GM21529 (cell line): ENCODE measurements at regions not wholly inside any gene's neighbourhood (a gene's known extent, or its start where the extent isn't known, plus 50 kb on each side); places are given as distances from the start of the nearest gene placed in this dataset.

Experiments used
- ATAC-seq: cut with Tn5 transposase; IDR thresholded peaks from one replicate; pipeline ENCODE4 v1.9.1; 2021; ENCODE audit not compliant: unreplicated experiment

DNA sequence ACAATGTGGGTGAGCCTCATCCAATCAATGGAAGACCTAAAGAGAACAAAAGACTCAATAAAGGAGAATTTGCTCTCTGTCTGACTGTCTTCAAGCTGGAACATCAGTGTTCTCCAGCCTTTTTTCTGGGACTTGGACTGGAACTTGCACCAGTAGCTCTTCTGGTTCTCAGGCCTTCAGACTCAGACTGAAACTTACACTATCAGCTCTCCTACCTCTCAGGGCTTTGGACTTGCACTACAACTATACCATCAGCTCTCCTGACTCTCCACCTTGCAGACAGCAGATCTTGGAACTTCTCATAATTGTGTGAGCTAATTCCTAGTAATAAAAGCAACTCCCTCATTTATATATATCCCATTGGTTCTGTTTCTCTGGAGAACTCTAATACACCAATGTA, 185.9 kb downstream of the SMIM20 start:
- no peak for ATAC-seq

DNA sequence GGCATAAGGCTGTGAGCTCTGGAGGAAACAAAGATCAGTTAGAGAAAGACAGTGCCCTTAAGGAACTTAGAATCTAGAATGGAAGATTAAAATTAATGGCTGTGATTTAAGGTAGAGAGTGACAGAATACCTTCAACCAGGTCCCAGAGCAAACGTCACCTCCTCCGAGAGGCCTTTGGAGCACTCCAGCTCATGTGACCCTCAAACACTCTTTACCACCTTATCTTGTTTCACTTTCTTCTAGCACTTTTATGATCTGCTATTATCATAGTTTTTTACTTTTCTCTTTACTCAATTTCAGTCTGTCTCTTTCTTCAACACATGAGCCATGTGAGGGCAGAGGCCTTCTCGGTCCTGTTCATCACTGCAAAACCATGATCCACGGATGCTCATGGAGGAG, 187.0 kb downstream of the SMIM20 start:
- no peak for ATAC-seq

DNA sequence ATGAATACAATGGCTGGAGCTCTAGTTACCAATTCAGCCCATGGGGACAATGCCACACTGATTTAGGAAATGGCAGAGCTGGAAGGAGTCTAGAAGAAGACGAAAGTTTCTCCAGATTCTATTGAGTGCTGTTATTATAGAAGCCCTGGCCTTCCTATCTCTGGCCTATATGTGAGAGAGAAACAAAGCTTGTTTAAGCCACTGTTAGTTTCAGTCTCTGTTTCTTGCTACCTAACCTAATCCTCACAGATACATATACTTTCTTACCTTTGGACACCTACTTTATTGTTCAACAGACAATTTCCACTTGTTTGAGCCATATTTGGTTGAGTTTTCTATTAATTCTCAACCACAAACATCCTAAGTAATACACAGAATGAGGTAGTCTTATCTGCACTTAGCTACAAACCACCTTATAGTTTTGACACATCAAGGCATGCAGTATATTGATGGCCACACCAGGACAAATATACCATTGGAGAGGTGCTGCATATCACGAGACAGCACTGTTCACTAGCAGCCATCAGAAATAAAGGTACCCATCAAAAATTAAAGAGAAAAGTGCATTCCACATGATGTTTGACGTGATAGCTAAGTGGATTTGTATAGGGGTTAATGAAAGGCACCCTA, 190.2 kb downstream of the SMIM20 start:
- ATAC-seq: peak; percentile 86

- ATAC-seq: no peak
Observed at GRCh38 chr4:26105337-26105736, 191.3 kb downstream of the SMIM20 start.

- ATAC-seq: no peak
Observed at GRCh38 chr4:26105815-26106699, 192.0 kb downstream of the SMIM20 start.

DNA sequence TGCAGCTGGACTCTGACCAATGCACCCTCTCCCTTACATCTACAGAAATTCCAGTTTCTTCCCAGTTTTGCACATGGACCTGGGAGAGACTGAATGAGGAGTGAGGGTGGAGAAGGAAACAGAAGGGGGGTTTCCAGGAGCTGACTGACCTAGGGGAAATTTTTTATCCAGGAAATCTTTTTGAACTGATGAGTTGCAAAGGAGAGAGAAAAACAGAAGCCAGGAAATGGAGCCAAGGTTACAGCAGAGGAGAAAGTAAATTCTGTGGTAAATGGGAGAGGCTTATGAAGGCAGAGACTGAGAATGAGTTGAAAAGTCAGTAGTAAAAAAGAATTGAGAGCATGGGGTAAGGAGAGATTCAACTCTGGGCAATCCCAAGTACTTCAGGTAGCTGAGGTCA, 192.8 kb downstream of the SMIM20 start:
- no peak for ATAC-seq

DNA sequence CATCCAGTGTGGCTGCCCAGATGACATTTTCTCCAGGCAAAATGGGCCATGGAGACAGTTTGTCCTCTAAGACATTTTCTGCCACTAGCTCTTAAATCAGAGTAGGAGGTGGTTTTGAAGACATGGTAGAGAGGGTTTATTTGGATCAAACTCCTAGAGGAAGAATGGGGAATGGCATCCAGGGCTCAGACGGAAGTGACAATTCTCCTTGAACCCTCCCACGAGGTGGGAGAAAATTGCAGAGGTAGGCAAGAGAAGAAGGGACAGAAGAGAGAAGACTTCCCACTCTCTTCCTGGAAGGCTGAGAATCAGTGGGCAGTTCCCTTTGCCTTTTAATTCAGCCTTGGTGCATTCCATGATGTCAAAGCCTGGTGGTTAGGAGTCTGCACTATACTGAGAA, 194.0 kb downstream of the SMIM20 start:
- no peak for ATAC-seq

DNA sequence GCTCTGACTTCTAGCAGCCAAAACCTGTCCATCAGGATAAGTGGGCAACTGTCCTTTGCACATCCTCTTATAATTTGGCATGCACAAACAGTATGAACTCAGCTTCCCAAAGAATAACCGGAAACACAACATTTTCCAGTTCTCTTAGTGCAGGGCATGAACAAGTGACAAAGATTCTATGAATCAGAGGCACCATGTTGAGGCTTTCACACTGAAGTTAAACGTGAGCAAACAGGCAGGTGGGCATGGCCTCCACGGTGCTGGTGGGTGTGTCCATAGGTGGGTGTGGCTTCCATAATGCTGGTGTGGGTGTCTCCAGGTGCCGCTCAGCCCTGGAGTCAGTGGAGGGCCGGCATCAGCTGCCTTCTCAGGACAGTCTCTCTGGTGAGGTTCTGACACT, 196.5 kb downstream of the SMIM20 start:
- no peak for ATAC-seq

GRCh38 chr4:26113339-26113940, 199.4 kb downstream of the SMIM20 start:
- no peak for ATAC-seq

DNA sequence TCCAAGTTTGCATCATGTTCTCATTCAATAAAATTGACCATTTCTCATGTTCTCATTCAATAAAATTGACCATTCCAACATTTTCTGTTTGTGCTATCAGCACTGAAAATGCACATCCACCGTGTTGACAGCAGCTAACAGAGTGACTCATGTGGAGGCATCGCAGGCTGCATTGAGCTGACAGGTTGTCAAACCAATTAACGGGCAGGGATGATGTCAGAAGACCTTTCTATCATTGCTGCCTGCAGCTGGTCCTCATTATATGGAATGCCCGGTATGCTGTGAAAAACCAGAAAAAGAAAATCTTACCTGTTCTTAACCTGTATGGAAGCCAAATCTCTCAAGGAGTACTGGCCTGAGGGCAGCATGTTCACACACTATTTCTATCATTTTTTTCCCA, 202.0 kb downstream of the SMIM20 start:
- ATAC-seq: no peak

DNA sequence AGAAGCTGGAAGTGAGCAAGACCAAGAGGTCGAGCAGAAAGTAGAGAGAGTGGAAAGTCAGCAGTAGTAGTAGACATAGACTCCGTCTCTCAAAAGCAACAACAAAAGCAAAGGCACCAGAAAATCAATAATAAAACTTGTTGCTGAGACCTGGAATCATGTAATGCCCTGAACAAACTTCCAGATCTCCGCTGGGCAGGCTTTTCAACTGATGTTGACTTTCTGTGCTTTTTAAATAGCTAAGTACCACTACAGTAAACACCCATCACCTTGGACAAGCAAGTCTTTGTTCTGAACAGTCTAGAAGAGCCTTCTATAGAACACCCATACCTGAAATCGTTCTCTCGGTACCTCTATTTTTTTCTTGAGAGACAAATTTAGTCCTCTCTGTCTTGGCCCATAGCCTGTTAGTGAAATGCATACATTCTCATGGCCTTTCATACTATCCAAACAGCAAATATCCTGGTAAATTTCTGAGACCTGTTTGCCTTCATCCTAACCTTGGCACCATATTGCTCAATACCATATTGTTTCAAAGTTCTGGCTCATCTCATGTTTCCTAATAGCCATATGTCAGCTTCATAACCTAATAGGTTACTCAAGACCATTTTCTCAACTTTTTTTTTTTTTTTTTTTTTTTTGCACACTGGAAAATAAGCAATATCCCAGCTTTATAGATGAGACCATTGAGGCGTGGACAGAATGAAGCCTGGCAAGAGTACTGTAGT, 200.6 kb upstream of the RBPJ start:
- no peak for ATAC-seq

- ATAC-seq: no peak
Observed at GRCh38 chr4:26122690-26123089, 198.1 kb upstream of the RBPJ start.

- ATAC-seq: no peak
Observed at GRCh38 chr4:26124753-26125321, 196.0 kb upstream of the RBPJ start.

- ATAC-seq: peak; percentile 53
Observed at GRCh38 chr4:26126143-26126718, 194.6 kb upstream of the RBPJ start.

GRCh38 chr4:26126994-26127393, 193.8 kb upstream of the RBPJ start:
- no peak for ATAC-seq

DNA sequence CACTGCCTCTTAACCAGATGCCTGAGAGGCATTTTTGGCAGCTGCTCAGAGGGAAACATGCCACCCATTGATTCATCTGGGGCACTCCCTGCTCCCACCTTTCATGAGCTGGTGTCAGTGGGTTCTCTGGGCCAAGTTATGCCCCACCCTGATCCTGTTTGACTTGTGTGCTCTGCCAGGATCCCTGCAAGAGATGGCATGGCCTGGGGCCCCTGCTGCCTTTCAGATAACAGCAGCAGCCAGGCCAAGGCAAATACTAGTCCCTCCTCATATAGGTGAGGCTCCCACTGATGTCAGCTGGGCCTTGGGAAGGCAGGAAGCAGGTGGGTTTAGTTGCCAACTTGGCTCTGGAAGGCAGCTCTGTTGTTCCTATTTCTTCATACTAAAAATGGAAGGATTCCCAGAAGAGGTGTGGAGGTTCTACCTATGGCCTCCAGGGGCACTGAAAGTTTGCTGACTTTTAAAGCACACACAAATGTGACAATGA, 192.9 kb upstream of the RBPJ start:
- ATAC-seq: no peak

GRCh38 chr4:26130173-26130572, 190.6 kb upstream of the RBPJ start:
- peak; percentile 72 for ATAC-seq

GRCh38 chr4:26130841-26131432, 189.9 kb upstream of the RBPJ start:
- ATAC-seq: no peak

GRCh38 chr4:26131711-26132110, 189.1 kb upstream of the RBPJ start:
- peak; percentile 54 for ATAC-seq

- no peak for ATAC-seq
Observed at GRCh38 chr4:26132858-26133257, 188.0 kb upstream of the RBPJ start.
